Fibroblast of skin of right biceps (primary cell): ENCODE measurements at regions not wholly inside any gene's neighbourhood (a gene's known extent, or its start where the extent isn't known, plus 50 kb on each side); places are given as distances from the start of the nearest gene placed in this dataset.

ENCODE experiments used
- DNase-seq: peaks from one replicate; pipeline ENCODE4 v3.0.0-alpha.2; 2013

GRCh38 chr20:39660226-39660625 is 698.1 kb downstream of the DHX35 start:
- peak; percentile 90 for DNase-seq

GRCh38 chr20:39658662-39659409 is 696.7 kb downstream of the DHX35 start:
- DNase-seq: no peak

- DNase-seq: no peak
Measured at GRCh38 chr20:39654171-39654570, 692.0 kb downstream of the DHX35 start.

- DNase-seq: no peak
Measured at GRCh38 chr20:39651645-39652325, 689.6 kb downstream of the DHX35 start.

- DNase-seq: no peak
Measured at GRCh38 chr20:39646874-39647413, 684.8 kb downstream of the DHX35 start.

GRCh38 chr20:39645131-39645530 is 683.0 kb downstream of the DHX35 start:
- DNase-seq: no peak

GRCh38 chr20:39643292-39643691 is 681.1 kb downstream of the DHX35 start:
- no peak for DNase-seq

- no peak for DNase-seq
Measured at GRCh38 chr20:39641423-39641822, 679.3 kb downstream of the DHX35 start.

GRCh38 chr20:39640147-39640546 is 678.0 kb downstream of the DHX35 start:
- DNase-seq: no peak

- no peak for DNase-seq
Measured at GRCh38 chr20:39638731-39639130, 676.6 kb downstream of the DHX35 start.

GRCh38 chr20:39633689-39634088 is 671.5 kb downstream of the DHX35 start:
- no peak for DNase-seq

GRCh38 chr20:39632757-39633156 is 670.6 kb downstream of the DHX35 start:
- no peak for DNase-seq

GRCh38 chr20:39632176-39632575 is 670.0 kb downstream of the DHX35 start:
- no peak for DNase-seq

- DNase-seq: peak; percentile 27
Measured at GRCh38 chr20:39631557-39631956, 669.4 kb downstream of the DHX35 start.

- no peak for DNase-seq
Measured at GRCh38 chr20:39630215-39630908, 668.2 kb downstream of the DHX35 start.

GRCh38 chr20:39627765-39628164 is 665.6 kb downstream of the DHX35 start:
- no peak for DNase-seq

GRCh38 chr20:39624316-39624715 is 662.2 kb downstream of the DHX35 start:
- no peak for DNase-seq

GRCh38 chr20:39623584-39624234 is 661.6 kb downstream of the DHX35 start:
- peak; percentile 42 for DNase-seq

GRCh38 chr20:39619271-39619785 is 657.2 kb downstream of the DHX35 start:
- DNase-seq: no peak

- no peak for DNase-seq
Measured at GRCh38 chr20:39611901-39612300, 649.8 kb downstream of the DHX35 start.

GRCh38 chr20:39607141-39607540 is 645.0 kb downstream of the DHX35 start:
- DNase-seq: peak; percentile 78

- no peak for DNase-seq
Measured at GRCh38 chr20:39605908-39606307, 643.8 kb downstream of the DHX35 start.

- no peak for DNase-seq
Measured at GRCh38 chr20:39605361-39605760, 643.2 kb downstream of the DHX35 start.
